GM18951 (cell line): ENCODE measurements at regions not wholly inside any gene's neighbourhood (a gene's known extent, or its start where the extent isn't known, plus 50 kb on each side); places are given as distances from the start of the nearest gene placed in this dataset.

Experiments used
- POLR2A ChIP-seq: IDR thresholded peaks from 4 replicates; pipeline ENCODE4 v1.6.1; 2011; ENCODE audit warnings: mild to moderate bottlenecking; ENCODE audit not compliant: insufficient read length, insufficient read depth; ENCODE audit errors: extremely low read depth
- in situ Hi-C: fragments of 300-500 bp; cut with MboI; formaldehyde crosslinking; loops from one replicate; pipeline ENCODE4 v1.12.0; 2022; ENCODE audit warnings: low sequenced_read_pairs, mixed read lengths, inconsistent platforms; ENCODE audit not compliant: unreplicated experiment

DNA sequence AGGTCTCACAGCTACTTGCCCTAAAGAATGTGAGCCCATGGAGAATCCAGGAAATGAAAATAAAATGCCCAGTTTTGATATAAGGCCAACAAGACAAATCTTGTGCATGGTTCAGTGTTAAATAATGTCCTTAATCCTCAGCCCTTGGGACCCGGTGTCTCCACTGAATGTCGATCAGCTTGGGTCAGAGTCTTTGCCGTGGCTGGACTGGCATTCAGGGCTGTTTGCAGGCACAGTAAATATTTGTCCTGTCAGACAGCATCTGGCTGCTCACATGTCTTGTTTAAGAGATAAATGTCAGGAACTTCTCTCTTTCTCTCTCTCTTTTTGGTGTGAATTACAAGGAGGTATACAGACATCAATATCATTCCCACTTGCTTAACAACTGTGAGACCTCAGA, 452.5 kb downstream of the FUT8 start:
- in situ Hi-C loops = no loop called here
- TF ChIP-seq POLR2A = no peak

DNA sequence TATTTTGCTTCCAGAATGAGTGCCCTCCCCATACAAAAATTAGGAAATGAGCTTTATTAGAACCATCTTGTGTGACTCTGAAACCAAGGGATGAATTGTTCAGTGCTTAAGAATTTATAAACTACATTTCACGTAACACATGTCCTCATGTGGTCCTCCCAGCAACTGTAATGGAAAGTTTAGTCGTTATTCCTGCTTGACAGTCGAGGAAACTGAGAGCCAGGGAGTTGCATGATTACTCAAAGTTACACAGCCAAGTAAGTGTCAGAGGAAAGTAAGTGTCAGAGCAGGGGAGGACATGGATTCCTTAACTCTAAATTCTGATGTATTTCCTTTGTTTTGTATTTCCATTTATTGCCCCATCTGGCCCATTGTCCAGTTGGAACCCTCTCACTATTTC, 453.9 kb downstream of the FUT8 start:
- in situ Hi-C loops = no loop called here
- TF ChIP-seq POLR2A = no peak

DNA sequence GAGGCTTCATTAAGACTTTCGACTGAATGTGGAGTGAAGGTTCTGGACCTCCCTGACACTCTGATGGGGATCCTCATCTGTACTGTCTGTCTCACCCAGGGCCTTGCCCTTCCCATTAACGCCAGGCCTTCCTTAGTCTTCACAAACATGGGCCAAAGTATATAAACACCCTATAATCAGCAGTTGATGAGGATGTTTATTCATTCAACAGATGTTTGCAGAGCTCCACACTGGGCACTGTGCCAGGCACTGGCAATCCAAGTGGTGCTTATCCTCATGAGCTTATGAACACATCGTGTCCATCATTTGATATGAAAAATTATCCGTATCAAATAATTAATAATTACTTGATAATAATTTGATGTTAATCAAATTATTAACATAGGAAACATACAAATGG, 454.4 kb downstream of the FUT8 start:
- no peak for TF ChIP-seq POLR2A
- in situ Hi-C loops = no loop called here

DNA sequence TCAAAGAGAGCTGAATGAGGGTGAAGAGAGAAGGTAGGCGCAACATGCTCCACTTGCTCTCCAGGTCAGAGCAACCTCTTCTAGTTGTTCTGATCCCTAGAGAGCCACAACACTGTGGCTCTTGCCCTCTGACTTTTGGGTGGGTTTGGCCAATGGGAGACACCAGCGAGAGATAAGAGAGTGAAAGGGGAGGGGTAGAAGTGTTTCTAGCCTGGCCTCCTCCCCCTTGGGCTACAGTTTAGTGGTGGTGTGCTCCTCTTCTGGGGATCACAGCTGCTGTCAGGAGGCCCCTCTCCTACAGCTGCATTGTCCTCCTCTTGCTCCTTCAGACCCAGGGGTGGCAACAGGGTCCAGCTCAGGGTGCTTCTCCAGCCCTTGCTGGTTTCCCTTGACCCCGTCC, 454.8 kb downstream of the FUT8 start:
- in situ Hi-C loops = no loop called here
- TF ChIP-seq POLR2A = no peak

DNA sequence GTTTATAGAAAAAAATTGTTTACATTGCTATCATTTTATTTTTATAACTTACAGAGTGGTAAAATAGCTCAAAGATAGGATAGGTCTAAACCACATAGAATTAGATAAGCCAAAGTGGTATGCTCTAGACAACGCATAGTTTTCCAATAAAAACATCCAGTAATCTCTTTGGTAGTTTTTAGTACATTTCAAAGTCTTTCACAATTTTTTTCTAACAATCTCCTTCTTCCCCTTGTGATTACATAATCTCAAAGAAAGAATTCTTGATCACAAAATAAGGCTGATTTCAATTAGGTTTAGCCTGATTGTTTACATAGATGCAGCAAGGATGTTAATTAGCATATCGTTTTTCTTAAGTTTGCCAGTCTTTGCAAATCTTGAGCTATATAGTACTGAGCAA, 460.0 kb downstream of the FUT8 start:
- in situ Hi-C loops = no loop called here
- no peak for TF ChIP-seq POLR2A

DNA sequence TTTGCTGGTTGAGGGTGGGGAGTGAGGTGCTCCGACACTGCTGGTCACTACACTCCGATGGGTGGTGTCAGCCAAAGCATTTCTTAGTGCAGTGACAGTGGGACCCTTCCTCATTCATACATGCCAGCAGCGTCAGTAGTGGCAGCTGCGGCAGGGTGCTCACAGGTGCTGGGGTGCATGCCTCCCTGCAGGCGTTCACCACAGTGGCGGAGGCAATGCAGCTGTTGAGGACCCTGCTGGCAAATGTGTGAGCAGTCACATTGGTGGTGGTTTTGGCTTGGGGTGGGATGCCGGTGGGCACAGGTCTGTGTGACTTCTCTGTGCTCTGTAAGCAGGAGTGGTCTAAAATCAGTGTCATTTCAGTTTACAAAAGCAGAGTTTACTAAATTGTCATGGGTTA, 464.6 kb downstream of the FUT8 start:
- no peak for TF ChIP-seq POLR2A

DNA sequence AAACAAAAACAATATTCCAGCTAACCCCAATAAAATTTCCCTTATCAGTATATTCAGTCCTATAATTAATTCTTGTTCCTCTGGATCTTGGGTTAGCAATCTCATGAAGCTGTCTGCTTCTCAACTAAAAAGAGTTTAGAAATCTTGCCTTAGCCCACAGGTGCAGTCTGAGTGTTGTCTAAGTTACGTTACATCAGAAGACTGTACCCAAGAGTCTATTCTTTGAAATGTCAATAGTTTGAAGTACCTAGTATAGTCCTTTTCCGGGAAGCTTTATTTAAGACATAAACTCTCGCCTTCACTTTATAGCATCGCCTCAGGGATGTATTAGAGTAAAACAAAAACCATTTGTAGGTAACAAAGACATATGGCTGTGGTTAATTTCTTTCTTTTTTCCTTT, 465.1 kb downstream of the FUT8 start:
- in situ Hi-C loops = no loop called here
- no peak for TF ChIP-seq POLR2A

More for the DNA sequence above, 464.6 kb downstream of the FUT8 start:
- in situ Hi-C loops = no loop called here

DNA sequence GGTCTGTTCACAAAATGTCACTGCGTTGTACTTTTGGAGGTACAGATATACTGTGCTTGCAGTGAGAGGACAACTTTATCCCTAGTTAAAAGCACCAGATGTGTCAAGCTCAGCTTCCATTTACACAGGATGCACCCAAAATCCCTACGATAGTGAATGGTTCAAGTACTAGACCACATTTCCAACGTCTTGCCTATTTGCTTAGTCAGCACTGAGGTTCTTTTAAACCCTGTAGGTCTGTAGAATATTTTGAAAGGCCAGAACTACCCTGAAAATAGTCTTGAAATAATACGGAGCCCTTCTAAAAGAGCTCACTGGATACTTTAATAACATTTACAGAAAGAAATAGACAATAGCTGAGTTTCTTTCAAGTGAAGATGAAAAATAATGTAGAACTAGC, 466.1 kb downstream of the FUT8 start:
- in situ Hi-C loops = no loop called here

DNA sequence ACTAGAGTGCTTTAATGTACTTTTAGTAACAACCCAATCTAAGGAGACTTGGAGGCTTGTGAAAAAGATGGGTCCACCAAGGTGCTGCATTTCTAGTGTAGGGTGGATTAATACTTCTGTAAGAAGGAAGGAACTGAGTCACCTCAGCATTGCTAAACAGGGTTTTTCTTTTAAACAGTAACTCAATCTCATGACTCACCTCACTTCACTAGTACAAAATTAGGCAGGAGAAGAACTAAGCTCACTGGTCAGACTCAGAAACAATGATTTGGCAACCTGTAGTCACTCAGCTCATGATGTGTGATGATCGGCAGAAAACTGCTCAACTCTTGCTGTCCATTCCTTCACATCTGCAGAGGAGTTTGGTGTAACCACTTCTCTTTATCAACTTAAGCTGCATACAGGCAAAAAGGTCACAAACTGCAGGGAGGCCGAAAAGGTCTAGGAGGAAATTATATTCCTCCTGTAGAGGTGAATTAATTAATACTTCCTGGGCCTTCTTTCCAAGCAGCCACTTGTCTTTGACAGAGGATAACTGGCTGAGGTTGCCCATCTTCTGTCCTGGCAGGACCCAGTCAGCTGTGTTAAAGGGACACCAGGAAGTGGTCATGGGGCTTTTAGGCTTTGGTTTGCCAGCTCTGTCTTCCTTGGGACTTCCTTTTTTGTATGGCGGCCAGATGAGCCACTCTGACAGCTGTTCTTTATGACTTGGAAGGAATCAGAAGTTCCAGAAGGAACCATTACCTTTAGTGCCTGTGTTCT, 466.9 kb downstream of the FUT8 start:
- in situ Hi-C loops = no loop called here
- TF ChIP-seq POLR2A = no peak

More for the DNA sequence above, 466.1 kb downstream of the FUT8 start:
- no peak for TF ChIP-seq POLR2A

DNA sequence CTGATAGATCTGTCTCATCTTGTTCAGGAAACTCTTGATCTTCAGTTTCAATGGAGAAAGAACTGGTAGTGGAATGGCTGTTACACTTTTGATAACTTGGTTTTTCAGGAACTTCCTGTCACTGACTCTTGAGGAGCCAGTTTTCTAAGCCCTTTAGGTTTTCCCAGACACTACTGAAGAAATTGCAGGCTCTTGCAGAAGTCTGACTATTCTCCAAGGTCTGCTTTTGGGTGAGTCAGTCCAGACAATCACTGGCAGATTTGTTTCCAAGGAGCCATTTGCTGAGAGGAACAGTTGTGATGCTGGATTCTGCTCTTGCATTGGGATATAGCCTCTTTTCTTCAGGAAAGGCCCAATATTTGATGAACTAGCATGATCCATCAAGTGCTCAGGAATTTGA, 468.0 kb downstream of the FUT8 start:
- in situ Hi-C loops = no loop called here

DNA sequence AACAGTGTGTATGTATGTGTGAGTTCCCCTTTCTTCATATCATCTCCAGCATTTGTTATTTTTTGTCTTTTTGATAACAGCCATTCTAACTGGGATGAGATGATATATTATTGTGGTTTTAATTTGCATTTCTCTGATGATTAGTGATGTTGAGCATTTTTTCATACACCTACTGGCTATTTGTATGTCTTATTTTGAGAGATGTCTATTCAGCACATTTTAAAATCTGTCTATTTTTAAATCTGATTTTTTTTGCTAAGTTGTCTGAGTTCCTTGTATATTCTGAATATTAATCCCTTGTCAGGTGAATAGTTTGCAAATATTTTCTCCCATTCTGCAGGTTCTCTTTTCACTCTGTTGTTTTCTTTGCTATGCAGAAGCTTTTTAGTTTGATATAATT, 469.1 kb downstream of the FUT8 start:
- TF ChIP-seq POLR2A = no peak
- in situ Hi-C loops = no loop called here

More for the DNA sequence above, 468.0 kb downstream of the FUT8 start:
- no peak for TF ChIP-seq POLR2A

DNA sequence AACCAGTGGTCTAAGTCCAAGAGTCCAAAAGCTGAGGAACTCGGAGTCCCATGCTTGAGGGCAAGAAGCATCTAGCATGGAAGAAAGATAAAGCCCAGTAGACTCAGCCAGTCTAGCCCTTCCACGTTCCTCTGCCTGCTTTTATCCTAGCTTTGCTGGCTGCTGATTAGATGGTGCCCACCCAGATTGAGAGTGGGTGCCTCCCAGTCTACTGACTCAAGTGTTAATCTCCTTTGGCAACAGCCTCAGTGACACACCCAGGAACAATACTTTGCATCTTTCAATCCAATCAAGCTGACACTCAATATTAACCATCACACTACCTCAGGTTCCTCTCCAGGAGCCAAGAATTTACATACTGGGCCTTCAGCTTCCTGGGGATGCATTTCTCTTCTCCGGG, 476.1 kb downstream of the FUT8 start:
- in situ Hi-C loops = no loop called here
- TF ChIP-seq POLR2A = no peak

DNA sequence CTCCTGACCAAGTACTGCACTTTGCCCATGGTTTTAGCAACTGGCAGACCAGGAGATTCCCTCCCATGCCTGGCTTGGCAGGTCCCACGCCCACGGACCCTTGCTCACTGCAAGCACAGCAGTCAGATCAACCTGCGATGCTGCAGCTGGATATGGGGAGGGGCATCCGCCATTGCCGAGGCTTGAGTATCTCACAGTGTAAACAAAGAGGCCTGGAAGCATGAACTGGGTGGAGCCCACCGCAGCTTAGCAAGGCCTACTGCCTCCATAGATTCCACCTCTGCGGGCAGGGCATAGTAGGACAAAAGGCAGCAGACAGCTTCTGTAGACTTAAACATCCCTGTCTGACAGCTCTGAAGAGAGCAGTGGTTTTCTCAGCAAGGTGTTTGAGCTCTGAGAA, 479.8 kb downstream of the FUT8 start:
- TF ChIP-seq POLR2A = no peak
- in situ Hi-C loops = no loop called here

DNA sequence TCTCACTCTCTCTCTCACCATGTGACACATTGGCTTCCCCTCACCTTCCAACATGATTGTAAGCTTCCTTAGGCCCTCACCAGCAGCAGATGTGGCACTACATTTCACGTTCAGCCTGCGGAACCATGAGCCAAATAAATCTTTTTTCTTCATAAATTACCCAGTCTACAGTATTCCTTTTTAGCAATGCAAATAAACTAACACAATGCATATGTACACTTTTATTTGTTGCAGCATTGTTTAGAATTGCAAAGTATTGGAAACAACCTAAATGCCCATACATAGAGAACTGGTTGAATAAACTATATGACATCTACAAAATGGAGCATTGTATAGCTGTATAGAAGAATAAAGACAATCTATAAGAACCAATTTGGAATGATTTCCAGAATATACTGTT, 487.6 kb downstream of the FUT8 start:
- in situ Hi-C loops = no loop called here
- no peak for TF ChIP-seq POLR2A

DNA sequence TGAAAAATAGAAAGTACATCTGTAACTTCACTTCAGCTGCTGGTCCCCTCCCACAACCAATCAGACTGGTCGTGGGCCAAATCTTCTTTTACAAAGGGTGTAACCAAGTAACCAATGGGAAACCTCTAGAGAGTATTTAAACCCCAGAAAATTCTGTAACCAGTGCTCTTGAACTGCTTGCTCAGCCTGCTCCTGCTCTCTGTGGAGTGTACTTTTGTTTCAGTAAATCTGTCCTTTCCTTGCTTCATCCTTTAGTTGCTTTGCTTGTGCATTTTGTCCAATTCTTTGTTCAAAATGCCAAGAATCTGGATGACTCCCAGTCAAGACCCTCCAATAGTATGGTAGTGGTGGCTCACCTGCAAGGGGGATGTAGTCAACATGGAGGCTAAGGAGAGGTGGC, 489.1 kb downstream of the FUT8 start:
- TF ChIP-seq POLR2A = no peak
- in situ Hi-C loops = no loop called here

DNA sequence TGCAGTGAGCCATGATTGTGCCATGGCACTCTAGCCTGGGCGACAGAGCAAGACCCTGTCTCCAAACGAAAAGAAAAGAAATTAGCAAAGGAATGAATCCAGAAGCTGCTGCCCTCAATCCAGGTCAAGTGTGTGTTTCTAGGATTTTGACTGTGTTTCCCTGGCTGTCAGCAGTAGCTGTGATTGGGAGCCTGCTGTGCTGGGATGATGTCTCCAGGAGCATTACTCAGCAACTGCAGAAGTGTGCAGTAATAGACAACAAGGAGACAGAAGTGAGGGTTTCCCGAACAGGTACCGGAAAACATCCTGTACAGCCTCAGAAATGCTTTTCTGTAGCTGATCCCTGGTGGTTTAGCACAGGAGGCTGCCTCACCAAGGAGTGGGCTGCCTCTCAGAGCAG, 492.5 kb downstream of the FUT8 start:
- TF ChIP-seq POLR2A = no peak
- in situ Hi-C loops = no loop called here
